GM12878 (cell line): ENCODE measurements at regions not wholly inside any gene's neighbourhood (a gene's known extent, or its start where the extent isn't known, plus 50 kb on each side); places are given as distances from the start of the nearest gene placed in this dataset.

ENCODE experiments used
- ATAC-seq: fragments of 200-7000 bp; cut with Tn5 transposase; 3 replicates; pipeline ENCODE4 v1.9.1; 2020; ENCODE audit warnings: mild to moderate bottlenecking, moderate library complexity
- BruUV-seq: library from RNA; stranded (reverse); fragments of 400-500 nt; replicated peaks from 2 replicates; lab custom pipeline; 2021; lab: Mats Ljungman, UMichigan
- CTCF ChIA-PET: fragments of 300-600 bp; sonication (Branson Sonifier 250); formaldehyde crosslinking; extraction: SDS; loops from one replicate; lab custom pipeline; 2021; ENCODE audit warnings: inconsistent platforms; lab: Yijun Ruan, JAX
- POLR2A ChIA-PET: fragments of 350-600 bp; formaldehyde crosslinking; extraction: SDS; loops from one replicate; lab custom pipeline; 2021; ENCODE audit warnings: inconsistent platforms; lab: Charles Lee
- RAD21 ChIA-PET: fragments of 300-600 bp; sonication (Branson Sonifier 250); formaldehyde crosslinking; loops from one replicate; lab custom pipeline; 2023; ENCODE audit warnings: antibody characterized with exemption; ENCODE audit not compliant: unreplicated experiment; lab: Charles Lee
- SMC1A ChIA-PET: fragments of 300-600 bp; sonication (Branson Sonifier 250); formaldehyde crosslinking; loops from one replicate; lab custom pipeline; 2023; ENCODE audit not compliant: unreplicated experiment, uncharacterized antibody; lab: Charles Lee
- DNase-seq: peaks from one replicate; pipeline ENCODE4 v3.0.0-alpha.2; 2011; ENCODE audit warnings: low read depth, low spot score
- FAIRE-seq: peaks from 3 replicates; lab custom pipeline; 2011; peaks lifted over from hg19 to GRCh38; lab: Jason Lieb, UNC
- H2AFZ ChIP-seq: 2 replicates; pipeline ENCODE4 v1.6.0; 2011; ENCODE audit warnings: low read depth, low read length, control low read depth; ENCODE audit not compliant: control insufficient read depth
- H3K27ac ChIP-seq: 2 replicates; pipeline ENCODE4 v1.5.1; 2011; ENCODE audit warnings: control low read depth; ENCODE audit not compliant: control insufficient read depth, insufficient read depth
- H3K27me3 ChIP-seq, 2 experiments: replicated peaks in 1 of 2; 2 replicates each; pipeline versions ENCODE4 v1.6.0 to v1.6.1; 2011; ENCODE audit warnings: low read length in 1 of 2; ENCODE audit not compliant: control insufficient read depth in 2 of 2, insufficient read depth in 2 of 2
- H3K36me3 ChIP-seq, 2 experiments: 2 replicates each; pipeline ENCODE4 v1.5.1; 2011; ENCODE audit warnings: low read length in 1 of 2; ENCODE audit not compliant: control insufficient read depth in 2 of 2, insufficient read depth in 2 of 2
- H3K4me1 ChIP-seq: 2 replicates; pipeline ENCODE4 v1.6.1; 2011; ENCODE audit warnings: mild to moderate bottlenecking, low read length, moderate library complexity, mixed read lengths; ENCODE audit not compliant: control insufficient read depth, insufficient read depth
- H3K4me2 ChIP-seq: 2 replicates; pipeline ENCODE4 v1.6.0; 2011; ENCODE audit warnings: control low read depth; ENCODE audit not compliant: control insufficient read depth, insufficient read depth
- H3K4me3 ChIP-seq: fragments of 200-600 bp; sonication (generic); 2 replicates; pipeline ENCODE4 v1.5.1; 2016
- H3K79me2 ChIP-seq: 2 replicates; pipeline ENCODE4 v1.6.0; 2011; ENCODE audit warnings: low read length; ENCODE audit not compliant: control insufficient read depth, insufficient read depth
- H3K9ac ChIP-seq: 2 replicates; pipeline ENCODE4 v1.8.0; 2011; ENCODE audit warnings: low read length, control low read depth, mixed read lengths; ENCODE audit not compliant: control insufficient read depth, insufficient read depth
- H3K9me3 ChIP-seq: replicated peaks from 3 replicates; pipeline ENCODE4 v1.5.1; 2011; ENCODE audit warnings: mild to moderate bottlenecking, low read length; ENCODE audit not compliant: control insufficient read depth, insufficient read depth
- H4K20me1 ChIP-seq: 2 replicates; pipeline ENCODE4 v1.6.0; 2011; ENCODE audit not compliant: control insufficient read depth, insufficient read depth
- BCL11A ChIP-seq: IDR thresholded peaks from 2 replicates; pipeline ENCODE4 v1.6.1; 2011; ENCODE audit warnings: low read depth, low read length
- CHD2 ChIP-seq: IDR thresholded peaks from 2 replicates; pipeline ENCODE4 v1.6.1; 2011; ENCODE audit warnings: low read depth, low read length, improper control_type of control experiment, borderline replicate concordance
- CREB1 ChIP-seq: IDR thresholded peaks from 2 replicates; pipeline ENCODE4 v1.6.1; 2012; ENCODE audit warnings: low read depth, mild to moderate bottlenecking, inconsistent platforms
- EP300 ChIP-seq, 2 experiments: fragments of 150-350 bp in 1 of 2; IDR thresholded peaks; 2 replicates each; pipeline ENCODE4 v1.6.1; 2011 to 2012; ENCODE audit warnings: low read depth in 2 of 2, low read length in 2 of 2, borderline replicate concordance in 1 of 2, improper control_type of control experiment in 1 of 2, inconsistent platforms in 1 of 2; ENCODE audit not compliant: control insufficient read depth in 1 of 2
- ETV6 ChIP-seq, 2 experiments: fragments of 450-650 bp in 1 of 2; IDR thresholded peaks in 1 of 2; conservative IDR thresholded peaks in 1 of 2; 2 replicates each; pipeline ENCODE4 v1.6.1; 2014; ENCODE audit warnings: antibody characterized with exemption in 1 of 2, borderline replicate concordance in 1 of 2, low read depth in 1 of 2, mild to moderate bottlenecking in 1 of 2, moderate library complexity in 1 of 2
- EZH2 ChIP-seq: IDR thresholded peaks from 2 replicates; pipeline ENCODE4 v1.6.1; 2012; ENCODE audit warnings: low read depth, mild to moderate bottlenecking, control low read depth, inconsistent platforms, low read length, borderline replicate concordance; ENCODE audit not compliant: control insufficient read depth
- NRF1 ChIP-seq: conservative IDR thresholded peaks from 2 replicates; pipeline ENCODE4 v1.6.1; 2011; ENCODE audit warnings: mild to moderate bottlenecking, low read depth, low read length, improper control_type of control experiment
- TCF7 ChIP-seq: IDR thresholded peaks from 2 replicates; pipeline ENCODE4 v1.6.1; 2014; ENCODE audit warnings: antibody characterized with exemption, borderline replicate concordance
- WGBS: methylation state at CpG from one replicate; pipeline ENCODE4 v1.1.6; 2016; ENCODE audit warnings: low lambda C conversion rate; ENCODE audit not compliant: insufficient replicate concordance, insufficient coverage; ENCODE audit errors: missing lambda C conversion rate; 5-methylcytosine and 5-hydroxymethylcytosine counted together
- in situ Hi-C: fragments of 300-500 bp; cut with MboI; formaldehyde crosslinking; loops from 9 replicates; pipeline ENCODE4 v1.14.3; 2018; ENCODE audit warnings: mixed read lengths
- intact Hi-C: fragments of 100-400 bp; cut with micrococcal nuclease; formaldehyde crosslinking; loops from one replicate; pipeline ENCODE4 v1.14.2; 2022; ENCODE audit not compliant: unreplicated experiment
- TF ChIP-seq, protein P1 (sequence below): IDR thresholded peaks from 2 replicates; pipeline ENCODE4 v1.6.1; 2012; ENCODE audit warnings: mild to moderate bottlenecking, low read depth, low read length
- TF ChIP-seq, protein P2 (sequence below): fragments of 450-650 bp; IDR thresholded peaks from 2 replicates; pipeline ENCODE4 v1.6.1; 2017; ENCODE audit warnings: mild to moderate bottlenecking, moderate library complexity
- TF ChIP-seq, protein P3 (sequence below): fragments of 450-650 bp; IDR thresholded peaks from 2 replicates; pipeline ENCODE4 v1.6.1; 2017; ENCODE audit warnings: mild to moderate bottlenecking, low read depth, inconsistent platforms; ENCODE audit not compliant: poor library complexity, severe bottlenecking
- TF ChIP-seq, protein P4 (sequence below): IDR thresholded peaks from 2 replicates; pipeline ENCODE4 v1.6.1; 2011; ENCODE audit warnings: mild to moderate bottlenecking, low read depth, low read length, moderate library complexity; ENCODE audit not compliant: insufficient replicate concordance

DNA sequence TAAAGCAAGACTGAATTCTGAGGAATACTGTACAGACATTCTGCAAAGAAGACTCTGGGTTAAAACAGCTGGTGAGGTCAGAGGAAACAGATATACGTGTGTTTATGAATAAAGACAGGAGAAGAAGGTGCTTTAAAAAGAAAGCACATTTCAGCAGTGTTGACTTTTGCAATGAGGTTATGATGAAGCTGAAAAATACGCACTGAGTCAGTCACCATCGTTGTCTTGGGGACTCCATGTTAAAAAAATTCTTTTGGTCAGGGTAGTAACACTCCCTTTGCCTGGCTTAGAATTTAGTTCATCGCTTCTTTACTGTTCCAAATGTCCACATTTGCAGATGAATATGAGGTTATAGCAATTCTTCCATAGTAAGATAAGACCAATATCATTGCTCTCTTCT lies 1049.0 kb downstream of the TSN start:
- Histone ChIP-seq H3K4me1 (no peaks in the 10 kb centered on the region), H3K79me2 (no peaks in the 10 kb centered on the region), H3K9ac (no peak overlapping the region), H2AFZ (no peak overlapping the region), H3K36me3 (no peaks in the 10 kb centered on the region), H4K20me1 (no peaks in the 10 kb centered on the region), H3K27ac (no peak overlapping the region), H3K27me3 (no peaks in the 10 kb centered on the region), H3K4me3 (no peak overlapping the region), H3K4me2 (no peak overlapping the region), H3K9me3 (no peaks in the 10 kb centered on the region; the same call in 2 of the 3 replicates)
- intact Hi-C loops (no loop called here), in situ Hi-C loops (no loop called here)
- no peak for ATAC-seq
- ChIA-PET POLR2A (interaction anchor here (0.6 kb wide), 1 partner anchor 291 kb away, joined by 3 read pairs; no protein-coding TSS in a partner anchor), RAD21 (no interaction called here), SMC1A (interaction anchor here (1.0 to 1.4 kb wide), 3 partner anchors 22 to 48 kb away, joined by 3 to 4 read pairs (median 3); no protein-coding TSS in a partner anchor), CTCF (no interaction called here)
- no peak for FAIRE-seq
- 16% methylated on average over 4 of the region's 4 CpGs for WGBS
- BruUV-seq = no TSS peak
- no peak for DNase-seq
- TF ChIP-seq BCL11A (no peak), EP300 (IDR thresholded peaks at IDR 0.05; ENCODE audit: borderline replicate concordance in 1 of 2, control insufficient read depth in 1 of 2, low read depth in 2 of 2, low read length in 2 of 2) (no peak), NRF1 (no peak), TCF7 (no peak), CREB1 (no peak), ETV6 (conservative IDR thresholded peaks at IDR 0.05 in 1 of 2, IDR thresholded peaks at IDR 0.05 in 1 of 2; ENCODE audit: borderline replicate concordance in 1 of 2, low read depth in 1 of 2) (no peak), CHD2 (no peak), EZH2 (no peak)
- TF ChIP-seq, protein P1, sequence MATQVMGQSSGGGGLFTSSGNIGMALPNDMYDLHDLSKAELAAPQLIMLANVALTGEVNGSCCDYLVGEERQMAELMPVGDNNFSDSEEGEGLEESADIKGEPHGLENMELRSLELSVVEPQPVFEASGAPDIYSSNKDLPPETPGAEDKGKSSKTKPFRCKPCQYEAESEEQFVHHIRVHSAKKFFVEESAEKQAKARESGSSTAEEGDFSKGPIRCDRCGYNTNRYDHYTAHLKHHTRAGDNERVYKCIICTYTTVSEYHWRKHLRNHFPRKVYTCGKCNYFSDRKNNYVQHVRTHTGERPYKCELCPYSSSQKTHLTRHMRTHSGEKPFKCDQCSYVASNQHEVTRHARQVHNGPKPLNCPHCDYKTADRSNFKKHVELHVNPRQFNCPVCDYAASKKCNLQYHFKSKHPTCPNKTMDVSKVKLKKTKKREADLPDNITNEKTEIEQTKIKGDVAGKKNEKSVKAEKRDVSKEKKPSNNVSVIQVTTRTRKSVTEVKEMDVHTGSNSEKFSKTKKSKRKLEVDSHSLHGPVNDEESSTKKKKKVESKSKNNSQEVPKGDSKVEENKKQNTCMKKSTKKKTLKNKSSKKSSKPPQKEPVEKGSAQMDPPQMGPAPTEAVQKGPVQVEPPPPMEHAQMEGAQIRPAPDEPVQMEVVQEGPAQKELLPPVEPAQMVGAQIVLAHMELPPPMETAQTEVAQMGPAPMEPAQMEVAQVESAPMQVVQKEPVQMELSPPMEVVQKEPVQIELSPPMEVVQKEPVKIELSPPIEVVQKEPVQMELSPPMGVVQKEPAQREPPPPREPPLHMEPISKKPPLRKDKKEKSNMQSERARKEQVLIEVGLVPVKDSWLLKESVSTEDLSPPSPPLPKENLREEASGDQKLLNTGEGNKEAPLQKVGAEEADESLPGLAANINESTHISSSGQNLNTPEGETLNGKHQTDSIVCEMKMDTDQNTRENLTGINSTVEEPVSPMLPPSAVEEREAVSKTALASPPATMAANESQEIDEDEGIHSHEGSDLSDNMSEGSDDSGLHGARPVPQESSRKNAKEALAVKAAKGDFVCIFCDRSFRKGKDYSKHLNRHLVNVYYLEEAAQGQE = no peak
- TF ChIP-seq, protein P2, sequence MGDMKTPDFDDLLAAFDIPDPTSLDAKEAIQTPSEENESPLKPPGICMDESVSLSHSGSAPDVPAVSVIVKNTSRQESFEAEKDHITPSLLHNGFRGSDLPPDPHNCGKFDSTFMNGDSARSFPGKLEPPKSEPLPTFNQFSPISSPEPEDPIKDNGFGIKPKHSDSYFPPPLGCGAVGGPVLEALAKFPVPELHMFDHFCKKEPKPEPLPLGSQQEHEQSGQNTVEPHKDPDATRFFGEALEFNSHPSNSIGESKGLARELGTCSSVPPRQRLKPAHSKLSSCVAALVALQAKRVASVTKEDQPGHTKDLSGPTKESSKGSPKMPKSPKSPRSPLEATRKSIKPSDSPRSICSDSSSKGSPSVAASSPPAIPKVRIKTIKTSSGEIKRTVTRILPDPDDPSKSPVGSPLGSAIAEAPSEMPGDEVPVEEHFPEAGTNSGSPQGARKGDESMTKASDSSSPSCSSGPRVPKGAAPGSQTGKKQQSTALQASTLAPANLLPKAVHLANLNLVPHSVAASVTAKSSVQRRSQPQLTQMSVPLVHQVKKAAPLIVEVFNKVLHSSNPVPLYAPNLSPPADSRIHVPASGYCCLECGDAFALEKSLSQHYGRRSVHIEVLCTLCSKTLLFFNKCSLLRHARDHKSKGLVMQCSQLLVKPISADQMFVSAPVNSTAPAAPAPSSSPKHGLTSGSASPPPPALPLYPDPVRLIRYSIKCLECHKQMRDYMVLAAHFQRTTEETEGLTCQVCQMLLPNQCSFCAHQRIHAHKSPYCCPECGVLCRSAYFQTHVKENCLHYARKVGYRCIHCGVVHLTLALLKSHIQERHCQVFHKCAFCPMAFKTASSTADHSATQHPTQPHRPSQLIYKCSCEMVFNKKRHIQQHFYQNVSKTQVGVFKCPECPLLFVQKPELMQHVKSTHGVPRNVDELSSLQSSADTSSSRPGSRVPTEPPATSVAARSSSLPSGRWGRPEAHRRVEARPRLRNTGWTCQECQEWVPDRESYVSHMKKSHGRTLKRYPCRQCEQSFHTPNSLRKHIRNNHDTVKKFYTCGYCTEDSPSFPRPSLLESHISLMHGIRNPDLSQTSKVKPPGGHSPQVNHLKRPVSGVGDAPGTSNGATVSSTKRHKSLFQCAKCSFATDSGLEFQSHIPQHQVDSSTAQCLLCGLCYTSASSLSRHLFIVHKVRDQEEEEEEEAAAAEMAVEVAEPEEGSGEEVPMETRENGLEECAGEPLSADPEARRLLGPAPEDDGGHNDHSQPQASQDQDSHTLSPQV = no peak
- TF ChIP-seq, protein P3, sequence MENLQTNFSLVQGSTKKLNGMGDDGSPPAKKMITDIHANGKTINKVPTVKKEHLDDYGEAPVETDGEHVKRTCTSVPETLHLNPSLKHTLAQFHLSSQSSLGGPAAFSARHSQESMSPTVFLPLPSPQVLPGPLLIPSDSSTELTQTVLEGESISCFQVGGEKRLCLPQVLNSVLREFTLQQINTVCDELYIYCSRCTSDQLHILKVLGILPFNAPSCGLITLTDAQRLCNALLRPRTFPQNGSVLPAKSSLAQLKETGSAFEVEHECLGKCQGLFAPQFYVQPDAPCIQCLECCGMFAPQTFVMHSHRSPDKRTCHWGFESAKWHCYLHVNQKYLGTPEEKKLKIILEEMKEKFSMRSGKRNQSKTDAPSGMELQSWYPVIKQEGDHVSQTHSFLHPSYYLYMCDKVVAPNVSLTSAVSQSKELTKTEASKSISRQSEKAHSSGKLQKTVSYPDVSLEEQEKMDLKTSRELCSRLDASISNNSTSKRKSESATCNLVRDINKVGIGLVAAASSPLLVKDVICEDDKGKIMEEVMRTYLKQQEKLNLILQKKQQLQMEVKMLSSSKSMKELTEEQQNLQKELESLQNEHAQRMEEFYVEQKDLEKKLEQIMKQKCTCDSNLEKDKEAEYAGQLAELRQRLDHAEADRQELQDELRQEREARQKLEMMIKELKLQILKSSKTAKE = no peak
- TF ChIP-seq, protein P4, sequence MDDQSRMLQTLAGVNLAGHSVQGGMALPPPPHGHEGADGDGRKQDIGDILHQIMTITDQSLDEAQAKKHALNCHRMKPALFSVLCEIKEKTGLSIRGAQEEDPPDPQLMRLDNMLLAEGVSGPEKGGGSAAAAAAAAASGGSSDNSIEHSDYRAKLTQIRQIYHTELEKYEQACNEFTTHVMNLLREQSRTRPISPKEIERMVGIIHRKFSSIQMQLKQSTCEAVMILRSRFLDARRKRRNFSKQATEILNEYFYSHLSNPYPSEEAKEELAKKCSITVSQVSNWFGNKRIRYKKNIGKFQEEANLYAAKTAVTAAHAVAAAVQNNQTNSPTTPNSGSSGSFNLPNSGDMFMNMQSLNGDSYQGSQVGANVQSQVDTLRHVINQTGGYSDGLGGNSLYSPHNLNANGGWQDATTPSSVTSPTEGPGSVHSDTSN = no peak
